Middle frontal gyrus (tissue), 1 donor: ENCODE measurements at regions not wholly inside any gene's neighbourhood (a gene's known extent, or its start where the extent isn't known, plus 50 kb on each side); places are given as distances from the start of the nearest gene placed in this dataset.

Source experiments
- DNase-seq: peaks from one replicate; pipeline ENCODE4 v3.0.0-alpha.2; 2015; ENCODE audit warnings: low spot score; ENCODE audit errors: extremely low spot score

DNA sequence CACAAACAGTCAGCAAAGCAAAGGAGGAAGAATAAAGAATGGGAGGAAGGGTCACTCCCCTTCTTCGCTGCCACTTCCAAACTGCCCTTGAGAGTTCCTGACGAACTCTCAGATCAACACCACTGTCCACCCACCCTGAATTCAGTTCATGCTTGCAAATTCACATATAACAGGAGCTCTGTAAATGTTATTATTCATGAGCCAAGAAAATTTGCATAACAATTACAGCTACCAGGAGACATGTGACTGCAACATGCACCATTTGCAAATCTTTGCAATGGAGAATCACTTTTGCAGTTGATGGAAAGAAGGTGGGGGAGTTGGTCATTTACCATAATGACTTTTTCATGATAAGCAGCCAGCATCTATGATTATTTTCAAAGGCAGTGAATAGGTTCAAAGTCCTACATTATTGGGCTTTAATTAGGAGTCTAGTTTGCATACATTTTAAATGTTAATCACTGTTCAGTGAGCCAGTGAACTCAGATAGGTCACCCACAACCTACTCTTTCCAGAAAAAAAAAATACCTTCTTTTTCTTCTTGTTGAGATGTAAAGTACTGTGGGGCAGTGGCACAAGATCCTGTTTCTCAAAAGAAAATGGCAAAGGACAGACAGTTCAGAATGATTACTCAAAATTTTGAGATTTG is 149.7 kb downstream of the CAAP1 start:
- no peak for DNase-seq

DNA sequence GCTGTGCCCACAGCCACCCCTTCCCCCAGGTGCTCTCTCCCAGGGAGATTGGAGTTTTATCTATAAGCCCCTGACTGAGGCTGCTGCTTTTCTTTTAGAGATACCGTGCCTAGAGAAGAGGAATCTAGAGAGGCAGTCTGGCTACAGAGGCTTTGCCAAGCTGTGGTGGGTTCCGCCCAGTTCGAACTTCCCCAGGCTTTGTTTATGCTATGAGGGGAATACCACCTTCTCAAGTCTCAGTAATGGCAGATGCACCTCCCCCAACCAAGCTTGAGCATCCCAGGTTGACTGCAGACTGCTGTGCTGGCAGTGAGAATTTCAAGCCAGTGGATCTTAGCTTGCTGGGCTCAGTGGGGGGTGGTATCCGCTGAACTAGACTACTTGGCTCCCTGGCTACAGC is 157.4 kb downstream of the CAAP1 start:
- no peak for DNase-seq

DNA sequence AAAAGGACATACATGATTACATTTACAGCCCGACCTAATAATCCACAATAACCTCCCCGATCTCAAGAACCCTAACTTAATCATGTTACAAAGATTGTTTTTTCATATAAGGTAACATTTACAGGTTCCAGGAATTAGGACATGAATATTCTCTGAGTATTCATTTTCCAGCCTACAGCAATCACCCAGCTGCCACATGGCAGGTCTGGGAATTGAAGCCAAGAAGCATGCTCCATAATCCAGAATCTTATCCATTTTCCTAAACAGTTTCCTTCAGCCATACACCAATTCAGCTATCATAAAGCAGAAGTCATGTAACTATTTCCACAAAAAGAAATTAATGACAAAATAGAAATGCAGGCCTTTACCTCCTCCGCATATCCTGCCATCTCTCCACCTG is 163.4 kb downstream of the CAAP1 start:
- DNase-seq: no peak

DNA sequence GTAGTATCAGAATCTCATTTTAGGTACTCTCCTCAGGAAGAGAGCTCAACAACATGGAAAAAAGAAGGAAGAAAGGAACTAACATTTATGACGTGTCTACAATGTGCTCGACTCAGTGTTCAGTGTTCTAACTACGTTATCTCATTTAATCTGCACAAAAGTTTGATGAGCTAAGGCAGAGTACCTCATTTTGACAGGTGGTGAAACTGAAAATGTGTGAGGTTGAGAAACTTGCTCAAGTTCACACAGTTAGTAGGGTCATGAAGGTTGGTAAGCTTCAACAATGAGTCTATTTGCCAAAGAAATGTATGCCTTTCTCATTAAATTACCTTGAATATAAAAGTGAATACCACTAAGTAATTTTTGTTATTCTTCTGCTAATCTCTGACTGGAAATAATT is 165.1 kb downstream of the CAAP1 start:
- DNase-seq: no peak

DNA sequence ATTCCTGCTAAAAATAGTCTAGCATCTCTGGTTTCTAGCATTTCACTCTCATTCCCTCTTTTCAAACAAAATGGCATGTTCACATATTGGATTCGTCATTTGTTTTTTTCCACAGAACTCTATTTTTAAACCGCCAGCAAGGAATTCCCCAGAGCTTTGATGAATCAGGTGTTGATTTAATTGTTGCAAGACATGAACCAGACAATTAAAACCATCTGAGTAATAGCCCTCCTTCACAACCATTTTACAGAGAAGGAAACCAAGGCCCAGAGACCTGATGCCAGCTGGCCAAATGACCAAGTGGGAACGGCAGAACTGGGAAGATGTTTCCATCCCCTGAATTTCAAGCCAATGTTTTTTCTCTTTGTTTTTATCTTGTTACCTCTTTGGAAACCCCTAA is 167.0 kb downstream of the CAAP1 start:
- DNase-seq: no peak

DNA sequence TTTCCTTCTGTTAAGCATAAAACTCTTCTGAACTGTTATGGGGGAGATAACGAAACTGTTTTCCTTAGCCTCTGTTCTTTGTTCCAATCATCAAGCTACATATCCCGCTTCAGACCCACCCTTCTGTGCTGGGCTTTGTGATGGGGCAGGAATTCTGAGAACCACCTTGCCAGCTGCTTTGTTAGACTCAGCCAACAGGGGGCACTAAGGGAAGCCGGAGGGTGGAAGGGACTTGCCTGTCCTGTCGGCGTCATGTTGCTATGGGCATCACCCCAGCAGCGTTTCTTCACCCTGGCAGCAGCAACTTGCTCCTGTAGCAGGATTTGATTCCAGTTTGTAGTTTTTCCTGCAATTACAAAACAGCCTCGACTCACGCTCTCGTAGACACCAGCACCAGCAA is 169.1 kb downstream of the CAAP1 start:
- DNase-seq: no peak

DNA sequence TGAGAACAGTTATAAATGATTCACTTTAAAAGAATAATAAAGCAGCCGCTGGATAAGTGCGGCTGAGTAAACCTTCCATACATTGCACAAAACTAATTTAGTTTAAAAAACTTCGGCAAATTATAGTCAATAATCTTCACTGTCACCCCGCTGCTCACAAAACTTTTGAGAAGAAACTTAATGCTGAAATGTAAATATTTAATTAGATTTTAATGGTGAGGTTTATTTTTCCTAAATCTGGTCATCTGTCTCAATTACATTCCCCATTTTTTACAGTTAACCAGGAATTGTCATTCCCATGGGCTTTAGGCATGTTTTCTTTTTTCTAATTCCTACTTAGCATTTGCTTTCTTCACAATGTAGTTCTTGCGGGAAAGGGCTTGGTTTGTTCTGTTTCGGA is 169.8 kb downstream of the CAAP1 start:
- no peak for DNase-seq

DNA sequence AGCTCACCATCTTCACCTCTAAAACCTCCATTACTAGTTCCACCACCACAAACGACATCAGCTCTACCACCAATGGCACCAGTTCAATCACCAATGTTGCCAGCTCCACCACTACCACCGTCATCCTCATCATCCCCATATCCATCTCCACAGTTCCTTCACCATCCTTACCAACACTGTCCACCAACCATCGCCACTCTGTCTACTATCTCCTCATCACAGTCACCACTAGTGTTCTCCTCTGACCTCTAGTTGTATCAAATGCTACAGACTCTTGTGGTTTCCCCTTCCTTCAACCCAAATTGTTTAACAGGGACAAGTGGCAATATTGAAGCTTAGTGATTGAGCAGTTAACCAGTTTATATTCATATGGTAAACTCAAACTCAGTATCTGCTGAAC is 182.6 kb downstream of the CAAP1 start:
- DNase-seq: no peak

DNA sequence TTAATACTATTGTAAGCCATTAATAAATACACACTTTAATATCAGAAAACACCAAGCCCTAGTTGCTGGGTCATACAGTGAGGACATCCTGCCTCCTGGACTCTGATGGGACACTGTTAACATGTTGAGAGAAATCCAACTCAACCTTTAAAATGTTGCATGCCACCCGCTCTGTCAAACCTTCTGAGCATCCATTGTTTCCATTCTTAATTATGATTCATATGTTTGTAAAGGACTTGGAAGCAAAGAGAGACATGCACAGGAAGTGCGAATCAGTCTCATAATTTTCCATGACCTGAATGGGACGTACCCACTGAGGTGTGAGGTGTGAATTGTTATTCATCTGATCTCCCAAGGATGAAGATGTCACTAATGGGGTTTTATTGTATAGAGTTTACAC is 186.4 kb downstream of the CAAP1 start:
- DNase-seq: no peak

DNA sequence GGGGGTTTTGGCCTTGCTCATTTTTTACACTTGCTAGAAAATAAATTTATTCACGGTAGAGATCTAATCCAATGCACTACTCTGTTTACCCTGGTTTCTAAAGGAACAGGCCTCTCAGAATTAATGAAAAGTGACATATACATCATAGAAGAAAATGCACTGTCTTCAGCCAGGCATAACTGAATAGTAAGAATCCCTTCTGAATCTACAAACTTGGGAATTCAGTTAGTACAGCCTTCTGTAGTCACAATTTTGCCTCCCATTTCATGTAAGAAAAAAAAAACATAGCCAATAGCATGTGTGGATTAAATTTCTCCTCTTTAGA is 197.3 kb downstream of the CAAP1 start:
- DNase-seq: no peak

DNA sequence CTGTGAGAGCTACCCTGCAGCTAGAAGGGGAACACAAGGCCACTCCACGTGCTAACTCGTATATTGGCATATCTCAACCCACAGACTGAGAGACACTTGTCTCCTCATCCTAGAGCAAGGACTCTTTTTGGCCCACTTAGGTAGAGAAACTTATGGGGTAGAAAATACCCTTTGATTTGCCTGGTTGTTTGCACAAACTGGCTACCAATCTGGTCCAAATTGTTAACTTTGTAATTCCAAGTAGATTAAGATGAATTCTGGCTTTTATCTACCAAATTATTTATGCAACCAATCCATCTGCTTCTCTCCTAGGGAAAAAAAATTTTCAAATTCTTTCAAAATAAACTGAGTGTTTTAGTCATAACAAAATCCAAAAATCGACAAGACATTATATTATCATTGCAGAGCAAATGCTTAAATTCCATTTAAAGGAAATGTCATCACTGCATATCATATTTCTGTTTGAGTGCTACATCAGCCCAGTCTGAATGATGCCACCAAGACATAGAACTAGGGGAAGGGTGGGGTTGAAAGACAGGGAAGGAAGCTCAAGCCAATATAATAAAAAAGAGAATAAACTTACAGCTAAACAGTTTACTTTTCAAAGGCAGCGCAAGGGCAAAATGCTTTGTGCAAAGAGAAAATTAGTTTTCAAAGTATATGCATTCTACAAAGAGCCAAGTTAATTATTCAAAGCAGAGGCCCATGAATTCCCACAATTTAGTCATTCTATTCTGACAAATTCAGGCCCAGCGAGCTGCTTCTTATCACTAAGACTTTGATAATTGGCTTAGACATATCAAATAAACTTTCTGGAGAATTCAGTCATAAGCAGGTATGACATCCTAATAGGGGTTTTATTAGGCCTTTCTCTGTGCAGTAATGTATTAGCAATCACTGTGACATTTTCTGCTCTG is 198.0 kb downstream of the CAAP1 start:
- no peak for DNase-seq

DNA sequence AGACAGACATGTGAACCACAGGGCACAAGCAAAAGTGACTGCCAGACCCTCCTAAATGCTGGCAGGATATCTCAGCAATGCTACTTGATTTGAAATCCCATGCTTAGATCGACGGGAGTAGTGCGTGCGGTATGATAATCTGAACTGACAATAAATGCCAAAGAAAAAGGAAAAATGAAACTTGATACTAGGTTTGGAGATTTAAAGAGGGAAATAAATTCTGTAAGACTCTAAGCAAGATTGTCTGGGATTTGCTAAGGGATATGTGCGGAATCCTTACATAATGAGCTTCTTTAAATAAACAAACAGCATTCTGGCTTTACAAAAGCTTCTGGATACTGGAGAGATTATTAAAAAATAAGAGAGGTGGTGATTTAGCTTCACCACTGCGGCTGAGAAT is 203.6 kb downstream of the CAAP1 start:
- no peak for DNase-seq

DNA sequence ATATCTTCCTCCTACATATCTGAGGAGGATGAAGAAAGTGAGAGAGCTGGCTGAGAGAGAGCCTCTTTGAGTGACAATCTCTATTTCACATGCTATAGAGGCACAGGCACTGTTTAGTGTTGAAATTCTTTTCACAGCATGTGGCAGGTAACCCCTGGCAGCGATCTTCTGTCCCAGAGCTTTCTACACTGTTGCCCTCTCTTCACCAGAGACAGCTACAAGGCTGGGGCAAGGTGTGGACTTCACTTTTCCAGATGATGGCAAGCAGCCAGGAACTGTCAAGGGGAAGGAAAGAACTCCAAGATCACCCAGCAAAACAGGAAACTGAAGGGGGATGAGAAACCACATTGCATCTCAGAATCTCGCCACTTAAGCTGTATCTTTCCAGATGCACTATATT is 205.2 kb downstream of the CAAP1 start:
- no peak for DNase-seq

DNA sequence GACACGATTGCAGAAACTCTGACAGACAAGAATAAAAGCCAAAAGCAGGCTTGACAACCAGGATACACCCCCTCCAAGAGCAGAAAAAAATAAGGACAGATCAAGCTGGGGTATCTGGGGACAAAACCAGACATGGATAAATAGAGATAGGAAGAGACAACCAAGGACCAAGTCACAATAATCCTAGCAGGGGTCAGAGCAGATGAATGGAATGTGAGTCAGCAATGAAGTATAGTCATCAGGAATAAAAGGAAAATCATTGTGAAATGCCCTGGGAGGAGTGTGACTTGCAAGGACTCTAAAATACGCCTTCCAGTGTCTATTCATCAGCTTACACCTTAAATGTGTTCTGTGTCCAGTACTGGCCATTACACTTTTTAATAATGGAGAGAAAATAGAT is 206.8 kb downstream of the CAAP1 start:
- no peak for DNase-seq

DNA sequence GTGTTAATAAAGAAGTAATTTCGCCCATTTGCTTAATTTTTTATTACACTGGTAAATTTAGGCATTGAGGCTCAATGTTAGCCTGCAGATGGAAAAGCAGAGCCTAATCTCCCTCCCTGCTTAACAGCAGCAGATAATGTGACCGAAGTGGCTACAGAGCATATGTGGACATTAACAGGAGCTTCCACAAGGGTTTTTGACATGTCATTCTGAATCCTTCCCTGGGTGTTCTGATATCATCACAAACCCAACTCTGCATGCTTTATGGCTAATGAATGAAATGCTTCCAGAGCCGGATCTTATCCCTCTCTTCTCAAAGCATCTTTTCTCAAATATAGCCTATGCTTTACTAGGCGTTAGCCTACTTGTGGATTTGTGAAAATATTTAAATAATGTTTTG is 208.6 kb downstream of the CAAP1 start:
- no peak for DNase-seq

DNA sequence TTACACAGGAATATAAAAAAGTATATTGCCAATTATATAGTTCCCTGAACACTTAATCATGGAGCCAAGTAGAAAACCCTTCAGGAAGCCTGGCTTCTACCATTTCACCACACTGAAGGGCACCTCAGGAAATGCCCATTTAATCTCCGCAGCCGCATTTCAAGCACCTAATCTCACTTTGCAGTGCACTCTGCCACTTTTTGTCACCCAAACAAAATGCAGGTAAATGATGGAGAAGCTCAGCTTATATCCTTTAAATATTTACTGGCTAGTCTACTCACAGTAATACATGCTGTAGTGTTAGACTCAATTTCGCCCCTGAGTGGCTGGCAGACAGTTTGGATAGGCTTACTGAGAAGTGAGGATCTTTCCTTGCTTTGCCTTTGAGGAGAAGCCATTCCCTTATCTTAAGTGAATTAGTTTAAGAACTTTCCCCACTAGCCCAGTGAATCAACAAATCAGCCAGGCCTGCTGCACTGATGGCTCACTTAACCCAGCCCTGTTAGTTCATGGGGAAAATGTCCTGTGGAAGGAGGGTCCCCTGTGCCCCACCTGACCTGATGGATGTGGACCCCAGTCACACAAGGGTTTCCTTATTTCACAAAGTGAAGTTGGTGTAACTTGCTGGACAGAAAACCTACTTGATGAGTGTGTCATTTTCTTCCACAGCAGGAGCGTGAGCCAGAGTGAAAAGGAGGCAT is 209.7 kb downstream of the CAAP1 start:
- no peak for DNase-seq

DNA sequence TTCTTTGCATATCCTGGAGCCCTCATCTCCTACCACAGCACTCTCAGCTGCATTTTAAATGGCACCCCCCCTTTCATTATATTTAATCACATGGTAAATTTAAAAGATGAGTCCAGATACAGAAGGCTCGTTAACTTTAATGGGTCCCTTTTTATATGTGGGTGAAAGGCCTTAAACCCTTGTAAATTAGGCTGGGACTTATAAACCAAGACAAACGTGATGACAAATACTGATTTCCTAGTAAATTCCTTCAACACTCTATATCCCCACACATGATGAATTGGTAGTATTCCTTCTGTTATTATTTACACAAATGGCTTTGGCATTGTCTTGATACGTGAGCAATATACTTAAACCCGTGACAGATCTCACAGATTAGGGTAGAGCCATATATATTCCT is 210.6 kb downstream of the CAAP1 start:
- no peak for DNase-seq

DNA sequence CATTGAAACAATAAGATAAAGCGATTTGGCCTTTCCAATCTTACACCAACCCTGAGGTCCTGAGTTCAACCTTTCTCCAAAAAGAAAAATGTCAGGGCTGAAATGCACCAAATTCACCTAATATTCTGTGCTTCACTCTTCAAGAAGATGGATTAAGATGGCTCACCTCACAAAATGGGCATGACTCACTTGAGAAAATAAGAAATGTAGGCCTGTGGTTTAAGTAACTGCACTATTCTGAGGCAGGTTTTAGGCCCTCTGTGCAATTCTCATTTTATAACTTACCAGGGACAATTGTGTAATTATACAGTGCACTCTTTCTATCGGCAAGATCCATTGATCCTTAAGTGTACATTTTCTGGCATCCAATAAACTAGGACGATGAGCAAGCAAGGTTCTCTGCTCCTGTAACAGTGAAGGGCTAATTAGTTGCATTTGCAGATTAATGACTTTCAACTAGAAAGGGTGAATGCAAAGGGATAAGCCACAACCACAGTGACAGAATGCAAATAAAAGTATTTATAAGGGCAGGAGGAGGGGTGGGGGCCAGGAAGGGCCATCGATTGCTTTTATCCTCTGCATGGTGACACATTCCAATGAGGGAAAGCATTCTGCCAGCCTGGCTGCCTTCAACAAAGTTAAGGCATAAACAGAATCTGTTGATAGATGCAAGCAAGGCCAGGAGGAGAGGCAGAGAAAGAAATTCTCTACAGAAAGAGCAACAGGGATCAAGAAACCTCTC is 214.5 kb downstream of the CAAP1 start:
- DNase-seq: no peak

DNA sequence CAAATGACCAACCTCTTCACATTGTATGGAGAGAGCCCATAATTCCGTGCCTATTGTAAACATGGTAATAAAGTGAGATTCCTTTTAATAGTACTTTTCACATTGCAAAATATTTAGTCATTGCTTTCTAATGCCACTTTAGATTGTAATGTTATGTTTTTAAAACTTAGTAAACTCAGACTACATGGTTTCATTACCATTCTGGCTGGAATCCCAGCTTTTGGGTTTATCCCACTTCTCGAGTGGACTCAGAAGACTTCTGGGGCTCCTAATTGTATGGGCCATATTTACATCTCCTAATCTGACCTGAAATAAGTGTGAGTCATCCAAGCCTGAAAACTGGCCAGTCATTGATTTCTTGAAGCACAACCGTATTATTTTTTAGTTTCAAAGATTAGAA is 217.6 kb downstream of the CAAP1 start:
- no peak for DNase-seq

DNA sequence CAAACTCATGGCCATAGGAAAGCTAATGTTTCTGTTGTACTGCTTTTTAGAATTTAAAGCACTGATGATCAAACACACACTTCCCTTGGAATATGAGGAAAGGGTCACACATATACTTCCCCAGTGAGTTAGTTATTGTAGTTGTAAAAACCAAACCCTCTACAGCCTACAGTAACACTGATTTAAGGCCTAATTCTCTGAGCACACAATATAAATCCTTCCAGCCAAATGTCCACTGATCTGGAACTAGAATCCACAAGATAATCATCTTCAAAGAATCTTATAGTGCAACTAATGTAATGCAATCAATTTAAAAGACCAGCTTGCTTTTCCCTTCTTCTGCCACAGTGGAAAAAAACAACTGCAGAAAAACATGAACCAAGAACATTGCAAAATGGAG is 219.3 kb downstream of the CAAP1 start:
- DNase-seq: no peak

DNA sequence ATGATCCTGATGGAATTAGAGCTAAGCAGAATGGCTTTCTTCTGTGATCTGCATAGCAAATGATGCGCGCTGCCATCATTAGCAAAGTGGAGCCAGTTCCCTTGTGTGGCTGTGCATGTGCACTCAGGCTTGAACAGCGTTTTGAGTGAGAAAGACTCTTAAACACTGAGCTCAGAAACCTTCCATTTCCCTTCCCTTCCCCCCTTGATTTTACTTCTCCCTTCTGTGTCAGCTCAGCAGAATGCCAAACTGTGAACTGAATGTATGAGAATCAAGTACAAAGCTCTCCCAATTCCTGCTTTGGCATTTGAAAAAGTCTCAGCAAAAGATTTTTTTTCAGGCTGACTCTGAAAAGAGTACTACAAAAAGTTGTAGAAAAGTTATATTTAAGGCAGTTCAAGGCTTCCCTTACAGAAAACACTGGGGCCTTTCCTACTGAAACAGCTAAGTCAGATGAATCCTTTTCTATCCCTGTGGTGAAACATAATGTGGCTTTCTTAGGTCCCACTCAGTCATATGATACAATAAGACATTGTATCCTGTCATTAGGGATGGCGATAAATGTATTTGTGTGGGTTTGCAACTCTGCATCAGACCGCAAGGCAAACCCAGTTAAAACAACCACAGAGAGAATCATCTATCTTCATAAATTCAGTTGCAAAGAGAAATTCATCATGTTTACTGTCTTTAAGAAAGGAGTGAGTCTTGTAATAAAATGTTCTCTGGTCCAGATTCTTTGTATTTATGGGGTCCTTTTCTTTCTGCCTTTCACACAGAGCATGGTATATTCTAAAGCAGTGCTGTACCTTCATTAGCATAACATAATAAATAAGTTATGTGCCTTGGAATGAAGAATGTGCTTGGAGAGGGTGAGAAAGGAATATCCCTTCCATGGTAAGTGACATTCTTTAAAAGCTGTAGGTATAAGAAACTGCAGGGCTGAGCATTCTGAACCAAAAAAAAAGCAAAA is 222.6 kb downstream of the CAAP1 start:
- no peak for DNase-seq
